Nephron (organoid): ENCODE measurements at regions not wholly inside any gene's neighbourhood (a gene's known extent, or its start where the extent isn't known, plus 50 kb on each side); places are given as distances from the start of the nearest gene placed in this dataset.

Experiments
- H3K27ac Mint-ChIP-seq, 3 experiments: 2 replicates each; pipeline ENCODE4 v1.8.0; 2020; ENCODE audit warnings: mixed read lengths in 3 of 3, mild to moderate bottlenecking in 2 of 3, moderate library complexity in 1 of 3
- H3K27me3 Mint-ChIP-seq: 2 replicates; pipeline ENCODE4 v1.8.0; 2021; ENCODE audit warnings: low read depth, mild to moderate bottlenecking, moderate library complexity, mixed read lengths
- H3K36me3 Mint-ChIP-seq: 2 replicates; pipeline ENCODE4 v1.8.0; 2020; ENCODE audit warnings: low read depth, mixed read lengths
- H3K4me1 Mint-ChIP-seq: 2 replicates; pipeline ENCODE4 v1.8.0; 2020; ENCODE audit warnings: mixed read lengths
- H3K4me3 Mint-ChIP-seq, 3 experiments: 2 replicates each; pipeline ENCODE4 v1.8.0; 2020; ENCODE audit warnings: mild to moderate bottlenecking in 3 of 3, mixed read lengths in 3 of 3, moderate library complexity in 2 of 3
- H3K9me3 Mint-ChIP-seq: 2 replicates; pipeline ENCODE4 v1.8.0; 2020; ENCODE audit warnings: mixed read lengths
- CTCF ChIP-seq, 3 experiments: fragments of 200-600 bp; sonication (generic); IDR thresholded peaks; one replicate each; pipeline ENCODE4 v1.5.0; 2021; ENCODE audit warnings: antibody characterized with exemption in 3 of 3; ENCODE audit not compliant: unreplicated experiment in 3 of 3

DNA sequence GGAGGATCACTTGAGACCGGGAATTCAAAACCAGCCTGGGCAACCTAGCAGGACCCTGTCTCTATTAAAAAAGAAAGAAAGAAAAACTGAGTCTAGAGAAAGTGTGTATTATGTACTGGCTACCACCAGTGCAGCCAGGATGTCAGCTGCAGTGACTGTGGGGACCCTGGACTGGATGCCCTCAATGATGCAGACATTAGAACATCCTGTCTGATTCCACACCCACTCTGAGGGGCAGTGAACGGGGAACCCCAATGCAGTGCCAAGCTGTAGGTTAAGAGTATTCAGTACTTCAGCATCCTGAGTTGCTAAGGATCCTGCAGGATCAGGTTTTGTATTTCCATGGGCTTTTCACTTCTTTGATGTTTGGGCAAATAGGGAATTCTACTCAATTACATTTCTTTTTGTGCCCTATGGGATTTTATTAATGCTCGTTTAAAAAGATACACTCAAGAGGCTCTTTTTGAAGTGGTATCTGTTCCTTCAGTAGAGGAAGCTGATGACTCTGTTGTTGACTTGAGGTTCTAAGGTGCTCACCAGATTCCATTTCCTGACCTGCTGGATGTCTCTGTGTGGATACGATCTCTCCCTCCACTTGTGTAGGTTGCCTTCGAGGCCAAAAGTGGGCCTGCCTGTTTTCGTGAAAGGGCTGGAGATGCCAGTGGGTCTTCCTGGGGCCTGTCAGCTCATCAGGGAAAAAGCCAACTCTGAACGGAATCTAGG, 85.9 kb upstream of the CLCN4 start:
- Mint-ChIP-seq H3K4me1 (no peaks in the 10 kb centered on the region), H3K9me3 (peaks cover under 1% of the 10 kb centered on the region), H3K27me3 (no peaks in the 10 kb centered on the region), H3K27ac (no peak overlapping the region), H3K4me3 (no peak overlapping the region), H3K36me3 (peaks cover 40% of the 10 kb centered on the region)
- no peak for TF ChIP-seq CTCF (IDR thresholded peaks at IDR 0.05; ENCODE audit: unreplicated experiment in 3 of 3)

GRCh38 chrX:10071451-10072144, 85.2 kb upstream of the CLCN4 start:
- H3K4me3 Mint-ChIP-seq: no peak overlapping the region
- H3K36me3 Mint-ChIP-seq: peaks cover 33% of the 10 kb centered on the region
- no peaks in the 10 kb centered on the region for H3K27me3 Mint-ChIP-seq
- H3K4me1 Mint-ChIP-seq: no peaks in the 10 kb centered on the region
- no peak overlapping the region for H3K27ac Mint-ChIP-seq
- no peak for TF ChIP-seq CTCF (IDR thresholded peaks at IDR 0.05; ENCODE audit: unreplicated experiment in 3 of 3)
- no peaks in the 10 kb centered on the region for H3K9me3 Mint-ChIP-seq

- peaks cover 3% of the 10 kb centered on the region for H3K4me1 Mint-ChIP-seq
- H3K4me3 Mint-ChIP-seq: no peak overlapping the region
- H3K9me3 Mint-ChIP-seq: no peaks in the 10 kb centered on the region
- no peak overlapping the region for H3K27ac Mint-ChIP-seq
- H3K36me3 Mint-ChIP-seq: peaks cover 28% of the 10 kb centered on the region
- TF ChIP-seq CTCF (IDR thresholded peaks at IDR 0.05; ENCODE audit: unreplicated experiment in 3 of 3): no peak
- H3K27me3 Mint-ChIP-seq: no peaks in the 10 kb centered on the region
These were observed 83.8 kb upstream of the CLCN4 start for GRCh38 chrX:10072786-10073568.

- Mint-ChIP-seq H3K27me3 (no peaks in the 10 kb centered on the region), H3K4me3 (no peak overlapping the region), H3K4me1 (peaks cover 3% of the 10 kb centered on the region), H3K36me3 (peaks cover 27% of the 10 kb centered on the region), H3K9me3 (no peaks in the 10 kb centered on the region), H3K27ac (no peak overlapping the region)
- TF ChIP-seq CTCF (IDR thresholded peaks at IDR 0.05; ENCODE audit: unreplicated experiment in 3 of 3): no peak
These were observed 83.1 kb upstream of the CLCN4 start for GRCh38 chrX:10073671-10074070.

GRCh38 chrX:10074241-10074941, 82.4 kb upstream of the CLCN4 start:
- Mint-ChIP-seq H3K9me3 (no peaks in the 10 kb centered on the region), H3K4me1 (peaks cover 8% of the 10 kb centered on the region), H3K27ac (no peak overlapping the region), H3K27me3 (no peaks in the 10 kb centered on the region), H3K4me3 (no peak overlapping the region), H3K36me3 (peaks cover 27% of the 10 kb centered on the region)
- TF ChIP-seq CTCF (IDR thresholded peaks at IDR 0.05; ENCODE audit: unreplicated experiment in 3 of 3): no peak
